CD4-positive, CD25-positive, alpha-beta regulatory T cell (primary cell): ENCODE measurements at regions not wholly inside any gene's neighbourhood (a gene's known extent, or its start where the extent isn't known, plus 50 kb on each side); places are given as distances from the start of the nearest gene placed in this dataset.

Experiments
- ATAC-seq, 2 donors: fragments of 150-1000 bp; cut with Tn5 transposase; one replicate each; pipeline ENCODE4 v1.10.0; 2021; ENCODE audit warnings: low read depth in 2 of 2, moderate number of reproducible peaks in 2 of 2, moderate library complexity in 1 of 2
- DNase-seq, 3 donors: peaks; one replicate each; pipeline versions ENCODE4 v3.0.0 to v3.0.0-alpha.2; 2012 to 2022; ENCODE audit warnings: mixed read lengths in 1 of 3
- H3K27ac ChIP-seq: one replicate; pipeline ENCODE4 v1.7.0; 2013; ENCODE audit warnings: mild to moderate bottlenecking, low read length; ENCODE audit not compliant: insufficient read depth, poor library complexity, severe bottlenecking
- H3K27me3 ChIP-seq: one replicate; pipeline ENCODE4 v1.7.0; 2013; ENCODE audit warnings: low read length; ENCODE audit not compliant: control insufficient read depth, insufficient read depth
- H3K36me3 ChIP-seq: one replicate; pipeline ENCODE4 v1.7.0; 2013; ENCODE audit warnings: mild to moderate bottlenecking, low read length, moderate library complexity; ENCODE audit not compliant: control insufficient read depth, insufficient read depth
- H3K4me1 ChIP-seq: 2 replicates; pipeline ENCODE4 v1.7.0; 2013; ENCODE audit warnings: mild to moderate bottlenecking, low read length; ENCODE audit not compliant: insufficient read depth, control insufficient read depth, poor library complexity, severe bottlenecking
- H3K4me3 ChIP-seq: one replicate; pipeline ENCODE4 v1.7.0; 2013; ENCODE audit warnings: low read depth, mild to moderate bottlenecking, low read length, moderate library complexity
- H3K9me3 ChIP-seq, 2 experiments: 1 replicate in 1 of 2; 2 replicates in 1 of 2; pipeline ENCODE4 v1.7.0; 2013; ENCODE audit warnings: low read length in 2 of 2, mild to moderate bottlenecking in 1 of 2, moderate library complexity in 1 of 2; ENCODE audit not compliant: control insufficient read depth in 2 of 2
- H3K27ac Mint-ChIP-seq, 3 donors: one replicate each; pipeline ENCODE4 v1.8.0; 2020 to 2022; ENCODE audit warnings: mild to moderate bottlenecking in 3 of 3, mixed read lengths in 3 of 3, moderate library complexity in 2 of 3
- H3K27me3 Mint-ChIP-seq: one replicate; pipeline ENCODE4 v1.8.0; 2022; ENCODE audit warnings: mild to moderate bottlenecking, mixed read lengths
- H3K36me3 Mint-ChIP-seq: one replicate; pipeline ENCODE4 v1.8.0; 2020; ENCODE audit warnings: mixed read lengths
- H3K4me1 Mint-ChIP-seq, 4 donors: one replicate each; pipeline ENCODE4 v1.8.0; 2020 to 2022; ENCODE audit warnings: mixed read lengths in 4 of 4, mild to moderate bottlenecking in 1 of 4
- H3K4me3 Mint-ChIP-seq, 4 donors: one replicate each; pipeline ENCODE4 v1.8.0; 2020 to 2022; ENCODE audit warnings: mild to moderate bottlenecking in 4 of 4, mixed read lengths in 4 of 4, moderate library complexity in 3 of 4
- H3K9me3 Mint-ChIP-seq, 7 donors: one replicate each; pipeline ENCODE4 v1.8.0; 2020 to 2022; ENCODE audit warnings: mixed read lengths in 7 of 7, mild to moderate bottlenecking in 3 of 7, moderate library complexity in 2 of 7

- DNase-seq: no peak
- Histone ChIP-seq H3K4me1 (no peaks in the 10 kb centered on the region), H3K4me3 (no peak overlapping the region), H3K9me3 (no peaks in the 10 kb centered on the region), H3K36me3 (no peaks in the 10 kb centered on the region), H3K27me3 (no peaks in the 10 kb centered on the region), H3K27ac (no peak overlapping the region)
- Mint-ChIP-seq H3K9me3 (no peaks in the 10 kb centered on the region), H3K27me3 (peaks cover 6% of the 10 kb centered on the region), H3K4me3 (no peak overlapping the region), H3K27ac (no peak overlapping the region), H3K36me3 (no peaks in the 10 kb centered on the region), H3K4me1 (no peaks in the 10 kb centered on the region)
- no peak for ATAC-seq
Observed at GRCh38 chr9:73039271-73040263, 86.7 kb upstream of the ALDH1A1 start.

- Mint-ChIP-seq H3K9me3 (no peaks in the 10 kb centered on the region), H3K4me3 (no peak overlapping the region), H3K27me3 (peaks cover 6% of the 10 kb centered on the region), H3K36me3 (no peaks in the 10 kb centered on the region), H3K4me1 (no peaks in the 10 kb centered on the region), H3K27ac (no peak overlapping the region)
- Histone ChIP-seq H3K9me3 (no peaks in the 10 kb centered on the region), H3K36me3 (no peaks in the 10 kb centered on the region), H3K4me3 (no peak overlapping the region), H3K4me1 (no peaks in the 10 kb centered on the region), H3K27me3 (no peaks in the 10 kb centered on the region), H3K27ac (no peak overlapping the region)
- DNase-seq: no peak
- no peak for ATAC-seq
Observed at GRCh38 chr9:73038613-73039012, 85.8 kb upstream of the ALDH1A1 start.

GRCh38 chr9:73038089-73038509 lies 85.2 kb upstream of the ALDH1A1 start:
- no peak overlapping the region for H3K27ac ChIP-seq
- Mint-ChIP-seq H3K4me3 (no peak overlapping the region), H3K27ac (no peak overlapping the region), H3K27me3 (peaks cover 2% of the 10 kb centered on the region), H3K4me1 (no peaks in the 10 kb centered on the region), H3K9me3 (no peaks in the 10 kb centered on the region), H3K36me3 (no peaks in the 10 kb centered on the region)
- no peaks in the 10 kb centered on the region for H3K27me3 ChIP-seq
- no peaks in the 10 kb centered on the region for H3K4me1 ChIP-seq
- ATAC-seq: no peak
- H3K9me3 ChIP-seq: no peaks in the 10 kb centered on the region
- H3K36me3 ChIP-seq: no peaks in the 10 kb centered on the region
- DNase-seq: no peak
- H3K4me3 ChIP-seq: no peak overlapping the region

GRCh38 chr9:73037613-73038012 lies 84.8 kb upstream of the ALDH1A1 start:
- DNase-seq: no peak
- Histone ChIP-seq H3K27ac (no peak overlapping the region), H3K36me3 (no peaks in the 10 kb centered on the region), H3K9me3 (no peaks in the 10 kb centered on the region), H3K4me3 (no peak overlapping the region), H3K4me1 (no peaks in the 10 kb centered on the region), H3K27me3 (no peaks in the 10 kb centered on the region)
- no peaks in the 10 kb centered on the region for H3K4me1 Mint-ChIP-seq
- no peak overlapping the region for H3K4me3 Mint-ChIP-seq
- no peaks in the 10 kb centered on the region for H3K27me3 Mint-ChIP-seq
- H3K36me3 Mint-ChIP-seq: no peaks in the 10 kb centered on the region
- no peak for ATAC-seq
- H3K9me3 Mint-ChIP-seq: no peaks in the 10 kb centered on the region
- no peak overlapping the region for H3K27ac Mint-ChIP-seq

- no peaks in the 10 kb centered on the region for H3K27me3 Mint-ChIP-seq
- ATAC-seq (no peak), DNase-seq (no peak)
- Histone ChIP-seq H3K9me3 (no peaks in the 10 kb centered on the region), H3K36me3 (no peaks in the 10 kb centered on the region), H3K4me3 (no peak overlapping the region), H3K27ac (no peak overlapping the region), H3K27me3 (no peaks in the 10 kb centered on the region), H3K4me1 (no peaks in the 10 kb centered on the region)
- no peaks in the 10 kb centered on the region for H3K4me1 Mint-ChIP-seq
- peak overlapping the region in 1 of 3 donors; percentile 8 for H3K27ac Mint-ChIP-seq
- H3K9me3 Mint-ChIP-seq: no peaks in the 10 kb centered on the region
- no peaks in the 10 kb centered on the region for H3K36me3 Mint-ChIP-seq
- no peak overlapping the region for H3K4me3 Mint-ChIP-seq
Observed at GRCh38 chr9:73034962-73035361, 82.1 kb upstream of the ALDH1A1 start.

GRCh38 chr9:73031350-73031749 lies 78.5 kb upstream of the ALDH1A1 start:
- no peaks in the 10 kb centered on the region for H3K27me3 ChIP-seq
- no peaks in the 10 kb centered on the region for H3K4me1 ChIP-seq
- no peak for ATAC-seq
- no peak overlapping the region for H3K4me3 ChIP-seq
- no peak overlapping the region for H3K27ac Mint-ChIP-seq
- no peaks in the 10 kb centered on the region for H3K4me1 Mint-ChIP-seq
- no peaks in the 10 kb centered on the region for H3K36me3 Mint-ChIP-seq
- no peaks in the 10 kb centered on the region for H3K9me3 ChIP-seq
- H3K36me3 ChIP-seq: no peaks in the 10 kb centered on the region
- peaks cover 0 to 2% (median 0%) of the 10 kb centered on the region in 7 donors for H3K9me3 Mint-ChIP-seq
- H3K27ac ChIP-seq: no peak overlapping the region
- DNase-seq: no peak
- no peak overlapping the region for H3K4me3 Mint-ChIP-seq
- peaks cover 6% of the 10 kb centered on the region for H3K27me3 Mint-ChIP-seq

GRCh38 chr9:73030370-73031030 lies 77.6 kb upstream of the ALDH1A1 start:
- Mint-ChIP-seq H3K27me3 (peaks cover 6% of the 10 kb centered on the region), H3K27ac (no peak overlapping the region), H3K36me3 (no peaks in the 10 kb centered on the region), H3K4me1 (no peaks in the 10 kb centered on the region), H3K9me3 (peaks cover 0 to 2% (median 0%) of the 10 kb centered on the region in 7 donors), H3K4me3 (no peak overlapping the region)
- ATAC-seq (no peak), DNase-seq (no peak)
- no peaks in the 10 kb centered on the region for H3K9me3 ChIP-seq
- no peaks in the 10 kb centered on the region for H3K4me1 ChIP-seq
- H3K4me3 ChIP-seq: no peak overlapping the region
- no peak overlapping the region for H3K27ac ChIP-seq
- no peaks in the 10 kb centered on the region for H3K36me3 ChIP-seq
- H3K27me3 ChIP-seq: no peaks in the 10 kb centered on the region
